ENCODE measurements at regions not wholly inside any gene's neighbourhood (a gene's known extent, or its start where the extent isn't known, plus 50 kb on each side); places are given as distances from the start of the nearest gene placed in this dataset.

- TF ChIP-seq POLR2A (IDR thresholded peaks at IDR 0.05; ENCODE audit: low read depth, low read length) (no peak), SPI1 (IDR thresholded peaks at IDR 0.05; ENCODE audit: low read depth, low read length) (no peak), POLR2AphosphoS5 (IDR thresholded peaks at IDR 0.05; ENCODE audit: low read depth, low read length) (no peak), TAF1 (IDR thresholded peaks at IDR 0.05; ENCODE audit: low read depth, low read length) (no peak), POU2F2 (IDR thresholded peaks at IDR 0.05; ENCODE audit: low read depth, low read length) (no peak)
Observed at GRCh38 chr14:22311636-22312035, 277.4 kb downstream of the DAD1 start.
